Mesendoderm (in vitro differentiated cells): ENCODE measurements at regions not wholly inside any gene's neighbourhood (a gene's known extent, or its start where the extent isn't known, plus 50 kb on each side); places are given as distances from the start of the nearest gene placed in this dataset.

ENCODE experiments used
- DNase-seq: peaks from one replicate; pipeline ENCODE4 v3.0.0; 2013
- H2AK5ac ChIP-seq: 2 replicates; pipeline ENCODE4 v1.6.1; 2013; ENCODE audit warnings: low read length, inconsistent platforms
- H2BK120ac ChIP-seq: 2 replicates; pipeline ENCODE4 v1.6.1; 2013; ENCODE audit warnings: low read depth, mild to moderate bottlenecking, low read length, moderate library complexity, mixed read lengths
- H2BK15ac ChIP-seq: replicated peaks from 2 replicates; pipeline ENCODE4 v1.6.1; 2013; ENCODE audit warnings: low read depth, mild to moderate bottlenecking, moderate library complexity
- H2BK5ac ChIP-seq: 2 replicates; pipeline ENCODE4 v1.6.1; 2013; ENCODE audit warnings: low read length, inconsistent platforms
- H3K18ac ChIP-seq: 2 replicates; pipeline ENCODE4 v1.6.1; 2013; ENCODE audit warnings: mild to moderate bottlenecking, low read length, mixed read lengths
- H3K23ac ChIP-seq: one replicate; pipeline ENCODE4 v1.6.1; 2013; ENCODE audit warnings: low read length
- H3K27ac ChIP-seq: 2 replicates; pipeline ENCODE4 v1.5.1; 2013; ENCODE audit warnings: low read depth, mild to moderate bottlenecking, inconsistent platforms, low read length, moderate library complexity
- H3K27me3 ChIP-seq: 2 replicates; pipeline ENCODE4 v1.6.1; 2013; ENCODE audit warnings: low read length, control low read depth, mild to moderate bottlenecking, inconsistent platforms; ENCODE audit not compliant: insufficient read depth, poor library complexity
- H3K36me3 ChIP-seq: 2 replicates; pipeline ENCODE4 v1.6.1; 2013; ENCODE audit warnings: low read length, inconsistent platforms; ENCODE audit not compliant: control insufficient read depth, insufficient read depth
- H3K4ac ChIP-seq: one replicate; pipeline ENCODE4 v1.6.1; 2013; ENCODE audit warnings: low read depth, mild to moderate bottlenecking, low read length, moderate library complexity
- H3K4me1 ChIP-seq: 2 replicates; pipeline ENCODE4 v1.6.1; 2013; ENCODE audit warnings: low read depth, low read length, inconsistent platforms; ENCODE audit not compliant: control insufficient read depth
- H3K4me2 ChIP-seq: 2 replicates; pipeline ENCODE4 v1.6.1; 2013; ENCODE audit warnings: low read length
- H3K4me3 ChIP-seq: 2 replicates; pipeline ENCODE4 v1.5.1; 2013; ENCODE audit warnings: mild to moderate bottlenecking, low read length
- H3K56ac ChIP-seq: one replicate; pipeline ENCODE4 v1.6.1; 2013; ENCODE audit warnings: low read length
- H3K79me1 ChIP-seq: 2 replicates; pipeline ENCODE4 v1.6.1; 2013; ENCODE audit warnings: low read length, inconsistent platforms
- H3K79me2 ChIP-seq: 2 replicates; pipeline ENCODE4 v1.6.1; 2013; ENCODE audit warnings: mild to moderate bottlenecking, low read length; ENCODE audit not compliant: control insufficient read depth, insufficient read depth
- H3K9ac ChIP-seq: 2 replicates; pipeline ENCODE4 v1.6.1; 2013; ENCODE audit warnings: low read length, inconsistent platforms
- H4K5ac ChIP-seq: one replicate; pipeline ENCODE4 v1.6.1; 2013; ENCODE audit warnings: low read length
- H4K8ac ChIP-seq: one replicate; pipeline ENCODE4 v1.6.1; 2013; ENCODE audit warnings: low read depth, mild to moderate bottlenecking, control low read depth, low read length, moderate library complexity
- WGBS: extraction: QIAGEN DNeasy Blood & Tissue Kit; methylation state at CpG from one replicate; pipeline ENCODE4 v1.1.7; 2013; ENCODE audit warnings: low lambda C conversion rate, missing lambda C conversion rate; ENCODE audit not compliant: insufficient coverage; ENCODE audit errors: extremely low coverage; 5-methylcytosine and 5-hydroxymethylcytosine counted together

DNA sequence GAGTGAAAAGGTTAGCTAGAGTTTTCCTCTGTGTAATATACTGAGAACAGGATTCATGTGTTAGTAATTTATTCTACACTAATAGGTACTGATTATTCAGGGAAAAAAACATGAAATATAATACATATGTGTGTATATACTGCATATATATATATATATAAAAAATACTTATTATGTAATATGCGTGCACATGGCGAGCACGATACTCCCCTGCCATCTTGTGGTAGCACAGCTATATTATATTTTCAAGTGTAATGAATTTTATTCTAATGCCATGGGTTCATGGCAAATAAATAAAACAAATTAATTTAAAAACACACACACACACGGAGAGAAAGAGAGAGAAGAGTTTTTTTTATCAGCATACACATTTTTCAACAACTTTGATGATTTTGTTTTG lies 460.6 kb downstream of the KCNJ2 start:
- Histone ChIP-seq H3K18ac (no peak overlapping the region), H3K79me2 (no peaks in the 10 kb centered on the region), H3K56ac (no peak overlapping the region), H2BK120ac (no peak overlapping the region), H3K9ac (no peak overlapping the region), H3K23ac (no peak overlapping the region), H3K4me2 (no peak overlapping the region), H2AK5ac (no peak overlapping the region), H3K36me3 (no peaks in the 10 kb centered on the region), H4K5ac (no peak overlapping the region), H4K8ac (no peak overlapping the region), H2BK15ac (no peak overlapping the region), H3K79me1 (no peaks in the 10 kb centered on the region), H3K4ac (no peak overlapping the region), H3K4me1 (no peaks in the 10 kb centered on the region), H3K27ac (no peak overlapping the region), H3K27me3 (no peaks in the 10 kb centered on the region), H2BK5ac (no peak overlapping the region), H3K4me3 (no peak overlapping the region)
- no CpG with 5 or more reads among the region's 4 CpGs for WGBS
- DNase-seq: no peak

DNA sequence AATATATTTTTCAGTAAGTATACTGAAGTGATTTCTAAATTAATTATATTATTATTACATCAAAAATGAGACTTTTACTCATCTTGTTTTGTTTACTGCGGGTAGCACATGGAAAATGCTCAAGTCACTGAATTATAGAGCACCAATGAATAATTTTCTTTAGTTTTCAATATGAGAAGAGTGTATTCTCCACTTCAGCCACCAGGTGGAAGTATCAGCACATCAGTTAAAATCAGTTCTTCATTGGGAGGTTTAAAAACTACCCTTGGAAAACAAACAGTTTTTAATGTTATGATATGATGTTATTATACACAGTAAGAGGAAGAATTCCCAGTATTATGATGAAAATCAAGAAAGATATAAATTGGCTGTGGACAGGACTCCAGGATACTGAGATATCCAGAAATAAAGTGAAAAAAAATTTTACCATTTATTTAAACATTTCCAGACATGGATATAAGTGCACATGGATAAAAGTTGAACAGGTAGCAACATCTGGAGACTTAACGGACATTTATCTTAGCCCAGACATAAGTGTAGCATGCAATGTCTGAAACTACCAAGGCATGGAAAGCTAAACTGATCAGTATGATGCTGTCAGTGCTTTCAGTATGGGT lies 467.3 kb downstream of the KCNJ2 start:
- H3K56ac ChIP-seq: no peak overlapping the region
- H2BK5ac ChIP-seq: no peak overlapping the region
- H3K9ac ChIP-seq: no peak overlapping the region
- no peak overlapping the region for H3K23ac ChIP-seq
- no peaks in the 10 kb centered on the region for H3K27me3 ChIP-seq
- no peaks in the 10 kb centered on the region for H3K36me3 ChIP-seq
- H4K5ac ChIP-seq: no peak overlapping the region
- no peak overlapping the region for H2BK120ac ChIP-seq
- H3K4me1 ChIP-seq: no peaks in the 10 kb centered on the region
- H3K4me2 ChIP-seq: no peak overlapping the region
- WGBS: no CpG with 5 or more reads among the region's 2 CpGs
- H3K4ac ChIP-seq: no peak overlapping the region
- no peak overlapping the region for H3K18ac ChIP-seq
- no peak overlapping the region for H3K4me3 ChIP-seq
- DNase-seq: peak; percentile 30
- no peaks in the 10 kb centered on the region for H3K79me1 ChIP-seq
- H3K27ac ChIP-seq: no peak overlapping the region
- H4K8ac ChIP-seq: no peak overlapping the region
- H2BK15ac ChIP-seq: no peak overlapping the region
- no peaks in the 10 kb centered on the region for H3K79me2 ChIP-seq
- no peak overlapping the region for H2AK5ac ChIP-seq

DNA sequence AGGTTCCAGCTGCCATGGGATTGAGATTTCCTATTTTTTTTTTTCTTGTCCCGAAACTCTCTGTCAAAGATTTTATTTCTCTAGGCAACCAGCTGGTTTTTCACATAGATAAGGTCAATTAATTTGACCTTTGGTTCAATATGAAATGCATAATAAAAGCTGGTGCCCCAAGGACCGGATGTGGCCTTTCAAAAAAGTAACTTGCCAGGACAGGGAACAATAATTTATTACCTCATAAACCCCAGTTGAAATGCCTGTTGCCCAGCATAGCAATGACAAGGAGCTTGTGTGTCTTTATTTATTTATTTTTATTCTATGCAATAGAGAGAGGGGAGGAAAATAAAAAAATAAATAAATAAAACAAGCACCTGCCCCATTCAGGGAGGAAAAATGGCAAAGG lies 472.7 kb downstream of the KCNJ2 start:
- Histone ChIP-seq H2AK5ac (no peak overlapping the region), H3K18ac (no peak overlapping the region), H3K56ac (no peak overlapping the region), H2BK15ac (no peak overlapping the region), H3K79me1 (no peaks in the 10 kb centered on the region), H3K4ac (no peak overlapping the region), H4K5ac (no peak overlapping the region), H3K4me2 (no peak overlapping the region), H3K27ac (no peak overlapping the region), H2BK5ac (no peak overlapping the region), H3K4me1 (no peaks in the 10 kb centered on the region), H2BK120ac (no peak overlapping the region), H3K79me2 (no peaks in the 10 kb centered on the region), H4K8ac (no peak overlapping the region), H3K36me3 (no peaks in the 10 kb centered on the region), H3K4me3 (no peak overlapping the region), H3K27me3 (no peaks in the 10 kb centered on the region), H3K23ac (no peak overlapping the region), H3K9ac (no peak overlapping the region)
- DNase-seq: no peak
- WGBS: no CpG with 5 or more reads among the region's 2 CpGs

DNA sequence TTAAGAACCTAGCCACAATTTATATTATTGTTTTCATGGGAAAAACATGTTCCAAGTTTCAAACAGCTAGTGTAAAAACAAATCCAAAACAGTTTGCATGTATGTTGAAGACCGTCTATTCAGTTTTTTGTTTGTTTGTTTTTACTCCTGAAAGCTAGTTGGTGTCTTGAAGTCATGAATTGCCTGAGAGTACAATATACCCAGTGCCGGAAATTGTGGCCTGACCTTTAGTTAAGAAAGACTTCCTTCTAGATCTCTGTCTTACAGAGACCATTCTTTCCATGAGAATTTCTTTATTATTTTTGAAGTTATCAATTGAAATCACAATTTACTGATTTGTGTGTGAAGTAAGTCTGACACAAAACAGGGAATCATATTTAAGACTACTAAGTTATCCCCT lies 474.8 kb downstream of the KCNJ2 start:
- DNase-seq: no peak
- no CpG with 5 or more reads among the region's 2 CpGs for WGBS
- H3K27ac ChIP-seq: no peak overlapping the region

DNA sequence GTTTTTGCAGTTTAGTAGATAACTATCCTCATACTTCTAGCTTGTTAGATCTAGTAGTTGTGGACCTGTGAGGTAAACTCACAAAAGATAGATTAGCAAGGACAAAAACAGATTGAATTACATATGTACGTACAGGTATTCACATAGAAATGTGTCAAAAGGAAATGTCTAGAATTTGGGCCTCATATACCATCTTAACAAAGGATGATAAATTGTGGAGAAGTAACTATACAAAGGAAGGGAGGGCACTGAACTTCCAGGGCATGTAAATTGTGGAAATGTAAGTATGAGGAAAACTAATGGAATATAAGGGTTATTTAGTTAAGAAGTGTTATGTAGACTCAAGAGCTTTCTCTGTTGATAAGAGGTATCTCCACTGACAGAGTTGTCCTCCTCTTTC lies 477.3 kb downstream of the KCNJ2 start:
- no peaks in the 10 kb centered on the region for H3K79me2 ChIP-seq
- H2AK5ac ChIP-seq: no peak overlapping the region
- WGBS: no CpG with 5 or more reads among the region's 1 CpG
- H3K4ac ChIP-seq: no peak overlapping the region
- H3K27me3 ChIP-seq: no peaks in the 10 kb centered on the region
- no peak overlapping the region for H2BK15ac ChIP-seq
- no peak overlapping the region for H4K5ac ChIP-seq
- no peak for DNase-seq
- no peak overlapping the region for H3K56ac ChIP-seq
- no peak overlapping the region for H3K9ac ChIP-seq
- no peak overlapping the region for H3K4me3 ChIP-seq
- no peak overlapping the region for H3K27ac ChIP-seq
- H4K8ac ChIP-seq: no peak overlapping the region
- H3K79me1 ChIP-seq: no peaks in the 10 kb centered on the region
- no peak overlapping the region for H2BK120ac ChIP-seq
- H3K4me1 ChIP-seq: no peaks in the 10 kb centered on the region
- H3K18ac ChIP-seq: no peak overlapping the region
- no peaks in the 10 kb centered on the region for H3K36me3 ChIP-seq
- no peak overlapping the region for H2BK5ac ChIP-seq
- no peak overlapping the region for H3K4me2 ChIP-seq
- H3K23ac ChIP-seq: no peak overlapping the region

More for the DNA sequence above, 474.8 kb downstream of the KCNJ2 start:
- H3K4me1 ChIP-seq: no peaks in the 10 kb centered on the region
- H3K4me2 ChIP-seq: no peak overlapping the region
- no peaks in the 10 kb centered on the region for H3K79me2 ChIP-seq
- no peak overlapping the region for H2BK15ac ChIP-seq
- no peak overlapping the region for H3K9ac ChIP-seq
- no peaks in the 10 kb centered on the region for H3K79me1 ChIP-seq
- H3K36me3 ChIP-seq: no peaks in the 10 kb centered on the region
- no peak overlapping the region for H3K4me3 ChIP-seq
- no peaks in the 10 kb centered on the region for H3K27me3 ChIP-seq
- no peak overlapping the region for H4K5ac ChIP-seq
- H3K23ac ChIP-seq: no peak overlapping the region
- H3K4ac ChIP-seq: no peak overlapping the region
- no peak overlapping the region for H2AK5ac ChIP-seq
- H2BK120ac ChIP-seq: no peak overlapping the region
- H3K56ac ChIP-seq: no peak overlapping the region
- H2BK5ac ChIP-seq: no peak overlapping the region
- no peak overlapping the region for H3K18ac ChIP-seq
- no peak overlapping the region for H4K8ac ChIP-seq

DNA sequence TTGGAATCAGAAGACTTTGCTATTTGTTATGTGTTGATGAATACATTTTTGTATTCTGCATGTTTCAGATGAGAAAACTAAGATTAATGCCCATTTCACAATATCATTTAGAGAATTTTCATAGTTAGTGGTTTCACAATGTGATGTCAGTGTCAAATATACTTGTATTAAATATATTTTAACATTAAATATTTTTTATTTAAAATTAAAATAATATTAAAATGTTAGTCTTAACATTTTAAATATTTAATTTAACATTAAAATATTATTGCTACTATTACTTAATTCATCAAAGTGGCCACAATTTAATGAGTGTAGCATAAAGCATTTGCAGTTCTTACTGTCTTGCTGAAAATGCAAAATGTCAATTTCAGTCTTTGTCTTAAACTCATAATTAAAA lies 478.8 kb downstream of the KCNJ2 start:
- Histone ChIP-seq H4K5ac (no peak overlapping the region), H3K4me1 (no peaks in the 10 kb centered on the region), H3K36me3 (no peaks in the 10 kb centered on the region), H3K23ac (no peak overlapping the region), H2BK15ac (no peak overlapping the region), H2BK120ac (no peak overlapping the region), H3K27ac (no peak overlapping the region), H3K4me3 (no peak overlapping the region), H4K8ac (no peak overlapping the region), H3K4me2 (no peak overlapping the region), H3K56ac (no peak overlapping the region), H3K4ac (no peak overlapping the region), H2AK5ac (no peak overlapping the region), H3K79me2 (no peaks in the 10 kb centered on the region), H3K18ac (no peak overlapping the region), H2BK5ac (no peak overlapping the region), H3K9ac (no peak overlapping the region), H3K27me3 (no peaks in the 10 kb centered on the region), H3K79me1 (no peaks in the 10 kb centered on the region)
- no peak for DNase-seq
